HCT116 (cell line): ENCODE measurements at regions not wholly inside any gene's neighbourhood (a gene's known extent, or its start where the extent isn't known, plus 50 kb on each side); places are given as distances from the start of the nearest gene placed in this dataset.
A peak's percentile ranks its signal among the peaks of the same experiment; 100 is the strongest.
"Not testable (repeated sequence)": the region's sequence is repeated elsewhere in the genome, so short reads cannot be mapped to it uniquely, and the experiment has no call there.

Source experiments
- ATAC-seq: fragments of 200-7000 bp; cut with Tn5 transposase; 2 replicates; pipeline ENCODE4 v1.9.1; 2020; ENCODE audit warnings: mild to moderate bottlenecking, moderate library complexity
- BruUV-seq: library from RNA; stranded (reverse); fragments of 400-500 nt; replicated peaks from 2 replicates; lab custom pipeline; 2021; lab: Mats Ljungman, UMichigan
- CTCF ChIA-PET: fragments of 300-600 bp; sonication (Branson Sonifier 250); formaldehyde crosslinking; loops from one replicate; lab custom pipeline; 2021; ENCODE audit warnings: antibody characterized with exemption; lab: Charles Lee
- POLR2A ChIA-PET: fragments of 300-600, 350-600 bp; sonication (Branson Sonifier 250); formaldehyde crosslinking; loops from one replicate; lab custom pipeline; 2021; ENCODE audit warnings: antibody characterized with exemption; lab: Charles Lee
- RAD21 ChIA-PET, 2 experiments: fragments of 300-600 bp; sonication (Branson Sonifier 250); formaldehyde crosslinking; loops; one replicate each; lab custom pipeline; 2023; ENCODE audit warnings: low total read pairs in 2 of 2; ENCODE audit not compliant: uncharacterized antibody in 2 of 2, unreplicated experiment in 2 of 2, low non-redundant PET in 1 of 2; lab: Charles Lee
- DNase-seq: peaks from one replicate; pipeline ENCODE4 v3.0.0-alpha.2; 2010; ENCODE audit warnings: low read depth, low spot score
- H2AFZ ChIP-seq: fragments of 200-600 bp; shearing (Covaris generic), sonication (generic); 2 replicates; pipeline ENCODE4 v1.6.1; 2017; ENCODE audit warnings: low read depth, mixed run types, mixed read lengths, antibody characterized with exemption, low read length; ENCODE audit not compliant: poor library complexity, severe bottlenecking
- H3K27ac ChIP-seq: 2 replicates; pipeline ENCODE4 v1.5.1; 2012; ENCODE audit warnings: low read depth, low read length
- H3K27me3 ChIP-seq: fragments of 200-600 bp; sonication (generic); 2 replicates; pipeline ENCODE4 v1.6.1; 2016; ENCODE audit warnings: mixed run types, low read length, mixed read lengths; ENCODE audit not compliant: insufficient read depth
- H3K36me3 ChIP-seq, 2 experiments: fragments of 200-500 bp in 1 of 2; fragments of 200-600 bp in 1 of 2; sonication (Bioruptor generic) in 1 of 2; sonication (generic) in 1 of 2; 2 replicates each; pipeline versions ENCODE4 v1.5.1 to v1.6.1; 2014 to 2016; ENCODE audit warnings: low read length in 2 of 2, inconsistent platforms in 1 of 2, mixed read lengths in 1 of 2, mixed run types in 1 of 2; ENCODE audit not compliant: insufficient read depth in 2 of 2, control insufficient read depth in 1 of 2
- H3K4me1 ChIP-seq, 2 experiments: fragments of 200-600 bp in 1 of 2; sonication (generic) in 1 of 2; 2 replicates each; pipeline versions ENCODE4 v1.5.1 to v1.6.1; 2012 to 2017; ENCODE audit warnings: low read length in 2 of 2, inconsistent platforms in 1 of 2, mild to moderate bottlenecking in 1 of 2, mixed read lengths in 1 of 2, mixed run types in 1 of 2, moderate library complexity in 1 of 2; ENCODE audit not compliant: insufficient read depth in 2 of 2, control insufficient read depth in 1 of 2
- H3K4me2 ChIP-seq: fragments of 200-600 bp; sonication (generic); 2 replicates; pipeline ENCODE4 v1.6.1; 2017; ENCODE audit warnings: mixed run types, low read length, mixed read lengths
- H3K4me3 ChIP-seq, 2 experiments: fragments of 200-600 bp in 1 of 2; sonication (generic) in 1 of 2; replicated peaks in 1 of 2; 2 replicates each; pipeline ENCODE4 v1.5.1; 2011 to 2016; ENCODE audit warnings: low read length in 2 of 2, control low read depth in 1 of 2, low read depth in 1 of 2, mild to moderate bottlenecking in 1 of 2, mixed read lengths in 1 of 2, mixed run types in 1 of 2
- H3K79me2 ChIP-seq: fragments of 200-600 bp; sonication (generic); 2 replicates; pipeline ENCODE4 v1.6.1; 2017; ENCODE audit warnings: mild to moderate bottlenecking, mixed run types, low read length, moderate library complexity, mixed read lengths; ENCODE audit not compliant: insufficient read depth
- H3K9ac ChIP-seq: fragments of 200-600 bp; sonication (generic); 2 replicates; pipeline ENCODE4 v1.6.1; 2016; ENCODE audit warnings: low read length, mixed read lengths
- H3K9me2 ChIP-seq: fragments of 200-600 bp; sonication (generic), shearing (Covaris generic); 2 replicates; pipeline ENCODE4 v1.6.1; 2017; ENCODE audit warnings: mixed run types, mild to moderate bottlenecking, moderate library complexity; ENCODE audit not compliant: insufficient read depth
- H3K9me3 ChIP-seq, 2 experiments: fragments of 200-500 bp in 1 of 2; fragments of 200-600 bp in 1 of 2; sonication (Bioruptor generic) in 1 of 2; sonication (generic) in 1 of 2; 2 replicates each; pipeline ENCODE4 v1.6.1; 2014 to 2017; ENCODE audit warnings: low read length in 2 of 2, mixed read lengths in 2 of 2, inconsistent platforms in 1 of 2, low read depth in 1 of 2, mild to moderate bottlenecking in 1 of 2, mixed run types in 1 of 2, moderate library complexity in 1 of 2; ENCODE audit not compliant: control insufficient read depth in 1 of 2, insufficient read depth in 1 of 2
- H4K20me1 ChIP-seq: fragments of 200-600 bp; sonication (generic), shearing (Covaris generic); 2 replicates; pipeline ENCODE4 v1.6.1; 2017; ENCODE audit warnings: mixed run types, mild to moderate bottlenecking, moderate library complexity; ENCODE audit not compliant: insufficient read depth
- CEBPB ChIP-seq: IDR thresholded peaks from 2 replicates; pipeline ENCODE4 v1.6.1; 2012; ENCODE audit warnings: low read depth
- ELF1 ChIP-seq: IDR thresholded peaks from 2 replicates; pipeline ENCODE4 v1.6.1; 2012; ENCODE audit warnings: low read depth, borderline replicate concordance
- EZH2phosphoT487 ChIP-seq: fragments of 200-600 bp; IDR thresholded peaks from 2 replicates; pipeline ENCODE4 v1.6.1; 2018; ENCODE audit warnings: antibody characterized with exemption, borderline replicate concordance
- JUND ChIP-seq: IDR thresholded peaks from 2 replicates; pipeline ENCODE4 v1.6.1; 2012
- RAD21 ChIP-seq: IDR thresholded peaks from 2 replicates; pipeline ENCODE4 v1.6.1; 2012; ENCODE audit warnings: low read depth, mild to moderate bottlenecking
- SRF ChIP-seq: IDR thresholded peaks from 2 replicates; pipeline ENCODE4 v1.6.1; 2012; ENCODE audit warnings: low read depth
- ZFX ChIP-seq: fragments of 450-650 bp; IDR thresholded peaks from 2 replicates; pipeline ENCODE4 v1.6.1; 2017
- intact Hi-C: fragments of 100-400 bp; cut with micrococcal nuclease; formaldehyde crosslinking; loops from 2 replicates; pipeline ENCODE4 v1.10.0; 2022
- TF ChIP-seq, protein P1 (sequence below), 3 experiments: fragments of 200-600 bp in 1 of 3; sonication (generic) in 1 of 3; IDR thresholded peaks in 2 of 3; conservative IDR thresholded peaks in 1 of 3; 2 replicates each; pipeline ENCODE4 v1.5.1; 2012 to 2017; ENCODE audit warnings: low read depth in 2 of 3, low read length in 2 of 3, antibody characterized with exemption in 1 of 3, borderline replicate concordance in 1 of 3, control low read depth in 1 of 3, mild to moderate bottlenecking in 1 of 3, mixed read lengths in 1 of 3, mixed run types in 1 of 3, moderate library complexity in 1 of 3; ENCODE audit not compliant: insufficient read depth in 1 of 3

DNA sequence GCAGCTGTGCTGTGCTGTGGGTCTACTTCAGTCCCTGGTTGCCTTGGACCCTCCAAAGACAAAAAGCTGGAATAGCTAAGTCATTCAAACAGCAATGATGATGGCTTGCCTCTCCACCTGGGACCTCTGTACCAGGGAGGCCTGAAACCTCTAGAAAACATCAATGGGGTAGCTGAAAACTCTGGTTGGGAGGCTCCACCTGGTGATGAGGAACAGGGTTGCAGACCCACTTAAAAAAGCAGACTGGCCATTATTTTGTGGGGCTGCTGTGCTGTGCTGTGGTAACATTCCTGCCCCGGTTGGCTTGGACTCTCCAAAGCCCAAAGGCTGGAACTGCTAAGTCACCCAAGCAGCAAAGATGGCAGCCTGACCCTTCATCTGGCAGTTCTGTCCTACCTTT is 839.3 kb upstream of the ARRDC3 start:
- BruUV-seq, result no TSS peak
- no peaks in the 10 kb centered on the region for H4K20me1 ChIP-seq
- no peaks in the 10 kb centered on the region for H3K27me3 ChIP-seq
- no peak overlapping the region for H2AFZ ChIP-seq
- DNase-seq, result peak; percentile 12
- CTCF ChIA-PET, result interaction anchor here (1.1 to 2.3 kb wide), 2 partner anchors 580 to 722 kb away, joined by 4 to 49 read pairs; no protein-coding TSS in a partner anchor
- H3K4me3 ChIP-seq, result no peak overlapping the region
- POLR2A ChIA-PET, result no interaction called here
- intact Hi-C loops, result loop anchor here (1.0 to 2.0 kb wide), 3 partner anchors 293 to 722 kb away; no protein-coding TSS in a partner anchor
- no peak overlapping the region for H3K4me2 ChIP-seq
- TF ChIP-seq RAD21, result peak; percentile 67
- no peak for TF ChIP-seq SRF
- TF ChIP-seq CEBPB, result no peak
- TF ChIP-seq EZH2phosphoT487, result no peak
- TF ChIP-seq, protein P1, sequence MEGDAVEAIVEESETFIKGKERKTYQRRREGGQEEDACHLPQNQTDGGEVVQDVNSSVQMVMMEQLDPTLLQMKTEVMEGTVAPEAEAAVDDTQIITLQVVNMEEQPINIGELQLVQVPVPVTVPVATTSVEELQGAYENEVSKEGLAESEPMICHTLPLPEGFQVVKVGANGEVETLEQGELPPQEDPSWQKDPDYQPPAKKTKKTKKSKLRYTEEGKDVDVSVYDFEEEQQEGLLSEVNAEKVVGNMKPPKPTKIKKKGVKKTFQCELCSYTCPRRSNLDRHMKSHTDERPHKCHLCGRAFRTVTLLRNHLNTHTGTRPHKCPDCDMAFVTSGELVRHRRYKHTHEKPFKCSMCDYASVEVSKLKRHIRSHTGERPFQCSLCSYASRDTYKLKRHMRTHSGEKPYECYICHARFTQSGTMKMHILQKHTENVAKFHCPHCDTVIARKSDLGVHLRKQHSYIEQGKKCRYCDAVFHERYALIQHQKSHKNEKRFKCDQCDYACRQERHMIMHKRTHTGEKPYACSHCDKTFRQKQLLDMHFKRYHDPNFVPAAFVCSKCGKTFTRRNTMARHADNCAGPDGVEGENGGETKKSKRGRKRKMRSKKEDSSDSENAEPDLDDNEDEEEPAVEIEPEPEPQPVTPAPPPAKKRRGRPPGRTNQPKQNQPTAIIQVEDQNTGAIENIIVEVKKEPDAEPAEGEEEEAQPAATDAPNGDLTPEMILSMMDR (IDR thresholded peaks at IDR 0.05 in 2 of 3, conservative IDR thresholded peaks at IDR 0.05 in 1 of 3; ENCODE audit: borderline replicate concordance in 1 of 3, insufficient read depth in 1 of 3, low read depth in 2 of 3, low read length in 2 of 3), result peak; percentile 40 to 52 (median 42); a peak in 4 of 6 replicates
- TF ChIP-seq ZFX, result no peak
- TF ChIP-seq JUND, result no peak
- no peak for TF ChIP-seq ELF1
- H3K79me2 ChIP-seq, result no peaks in the 10 kb centered on the region
- no peaks in the 10 kb centered on the region for H3K9me2 ChIP-seq
- H3K36me3 ChIP-seq, result no peaks in the 10 kb centered on the region
- RAD21 ChIA-PET, result interaction anchor here (1.4 to 1.6 kb wide), 2 partner anchors 581 kb away, joined by 7 to 8 read pairs; no protein-coding TSS in a partner anchor
- no peak overlapping the region for H3K27ac ChIP-seq
- no peak overlapping the region for H3K9ac ChIP-seq
- H3K9me3 ChIP-seq, result no peaks in the 10 kb centered on the region
- ATAC-seq, result peak; percentile 68
- no peaks in the 10 kb centered on the region for H3K4me1 ChIP-seq

DNA sequence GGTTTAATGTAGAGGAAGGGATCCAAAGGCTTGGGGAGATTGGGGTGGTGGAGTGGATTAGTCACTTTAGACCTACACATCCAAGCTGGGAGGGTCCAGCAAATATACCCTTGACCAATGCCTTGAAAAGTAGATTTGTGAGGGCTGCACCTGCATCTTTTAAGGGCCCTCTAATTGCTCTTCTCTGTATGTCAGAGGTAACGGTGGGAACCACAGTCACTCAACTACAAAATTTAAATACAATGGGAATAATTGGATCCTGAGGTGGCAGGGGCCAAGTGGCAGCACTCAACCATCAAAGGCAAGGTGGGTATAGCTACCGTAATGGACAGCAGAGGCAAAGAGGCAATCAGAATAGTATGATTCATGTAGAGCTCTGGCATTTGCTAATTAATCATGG is 833.7 kb upstream of the ARRDC3 start:
- CTCF ChIA-PET, H3K27ac ChIP-seq, H3K9me2 ChIP-seq, H3K9ac ChIP-seq, H3K9me3 ChIP-seq, ATAC-seq, H3K4me1 ChIP-seq, intact Hi-C loops, DNase-seq, RAD21 ChIA-PET, H4K20me1 ChIP-seq, H2AFZ ChIP-seq, POLR2A ChIA-PET, H3K4me2 ChIP-seq, H3K79me2 ChIP-seq, H3K27me3 ChIP-seq, BruUV-seq, H3K36me3 ChIP-seq, H3K4me3 ChIP-seq: not testable (repeated sequence)
